K562 (cell line): ENCODE measurements at regions not wholly inside any gene's neighbourhood (a gene's known extent, or its start where the extent isn't known, plus 50 kb on each side); places are given as distances from the start of the nearest gene placed in this dataset.

Source experiments
- ATAC-seq: fragments of 200-7000 bp; cut with Tn5 transposase; 3 replicates; pipeline ENCODE4 v1.9.1; 2020; ENCODE audit warnings: moderate library complexity
- BruUV-seq: library from RNA; stranded (reverse); fragments of 400-500 nt; replicated peaks from 2 replicates; lab custom pipeline; 2021; lab: Mats Ljungman, UMichigan
- CTCF ChIA-PET: fragments of 300-600 bp; formaldehyde crosslinking; extraction: SDS; loops from one replicate; lab custom pipeline; 2021; ENCODE audit warnings: low intra/inter-chr PET ratio; lab: Yijun Ruan, JAX
- POLR2A ChIA-PET: fragments of 300-600, 350-650 bp; sonication (Branson Sonifier 250); formaldehyde crosslinking; extraction: SDS; loops from one replicate; lab custom pipeline; 2021; ENCODE audit warnings: antibody characterized with exemption, inconsistent platforms; lab: Yijun Ruan, JAX
- DNase-seq, 4 experiments: peaks; one replicate each; pipeline versions ENCODE4 v3.0.0 to v3.0.0-alpha.2; 2011 to 2018; ENCODE audit warnings: low spot score in 3 of 4, mixed read lengths in 3 of 4; ENCODE audit errors: extremely low read depth in 1 of 4
- FAIRE-seq: peaks from 2 replicates; lab custom pipeline; 2011; peaks lifted over from hg19 to GRCh38; lab: Jason Lieb, UNC
- H2AFZ ChIP-seq: 2 replicates; pipeline ENCODE4 v1.6.0; 2011; ENCODE audit warnings: low read depth, low read length, control low read depth, inconsistent platforms
- H3K27ac ChIP-seq: fragments of 200-600 bp; 3 replicates; pipeline ENCODE4 v1.8.0; 2011; ENCODE audit warnings: low read depth, mild to moderate bottlenecking, control low read depth, inconsistent platforms, low read length, moderate library complexity, mixed read lengths; ENCODE audit errors: extremely low read depth
- H3K27me3 ChIP-seq, 2 experiments: fragments of 300-600 bp in 1 of 2; 2 replicates in 1 of 2; 3 replicates in 1 of 2; pipeline versions ENCODE4 v1.6.0 to v1.8.0; 2011; ENCODE audit warnings: inconsistent platforms in 2 of 2, low read length in 2 of 2, mild to moderate bottlenecking in 1 of 2, mixed read lengths in 1 of 2, moderate library complexity in 1 of 2; ENCODE audit not compliant: control insufficient read depth in 2 of 2, insufficient read depth in 2 of 2
- H3K36me3 ChIP-seq: fragments of 300-600 bp; 3 replicates; pipeline ENCODE4 v1.8.0; 2011; ENCODE audit warnings: mild to moderate bottlenecking, low read length, inconsistent platforms; ENCODE audit not compliant: control insufficient read depth, insufficient read depth
- H3K4me1 ChIP-seq, 2 experiments: fragments of 200-600 bp in 1 of 2; replicated peaks in 1 of 2; 2 replicates in 1 of 2; 3 replicates in 1 of 2; pipeline versions ENCODE4 v1.5.1 to v1.8.0; 2011; ENCODE audit warnings: inconsistent platforms in 2 of 2, low read length in 2 of 2, mild to moderate bottlenecking in 1 of 2, mixed read lengths in 1 of 2, moderate library complexity in 1 of 2; ENCODE audit not compliant: control insufficient read depth in 2 of 2, insufficient read depth in 2 of 2
- H3K4me2 ChIP-seq: 2 replicates; pipeline ENCODE4 v1.6.1; 2011; ENCODE audit warnings: low read length, control low read depth, inconsistent platforms, mixed read lengths; ENCODE audit not compliant: insufficient read depth
- H3K4me3 ChIP-seq: fragments of 200-600 bp; sonication (generic), shearing (Covaris generic); 2 replicates; pipeline ENCODE4 v1.5.1; 2016; ENCODE audit warnings: control low read depth, inconsistent platforms
- H3K79me2 ChIP-seq: fragments of 200-600 bp; 3 replicates; pipeline ENCODE4 v1.8.0; 2011; ENCODE audit warnings: low read length, inconsistent platforms; ENCODE audit not compliant: control insufficient read depth, insufficient read depth
- H3K9ac ChIP-seq, 2 experiments: 2 replicates each; pipeline versions ENCODE4 v1.6.0 to v1.6.1; 2011; ENCODE audit warnings: low read depth in 2 of 2, low read length in 2 of 2, control low read depth in 1 of 2, inconsistent platforms in 1 of 2, mild to moderate bottlenecking in 1 of 2, mixed read lengths in 1 of 2; ENCODE audit not compliant: insufficient read depth in 1 of 2
- H3K9me1 ChIP-seq: one replicate; pipeline ENCODE4 v1.6.0; 2011; ENCODE audit warnings: inconsistent platforms, mild to moderate bottlenecking, low read length, moderate library complexity; ENCODE audit not compliant: control insufficient read depth, insufficient read depth
- H3K9me3 ChIP-seq: replicated peaks from 2 replicates; pipeline ENCODE4 v1.5.1; 2011; ENCODE audit warnings: low read depth, low read length, inconsistent platforms; ENCODE audit not compliant: control insufficient read depth, insufficient read depth
- H4K20me1 ChIP-seq: replicated peaks from 2 replicates; pipeline ENCODE4 v1.6.1; 2011; ENCODE audit warnings: low read length, inconsistent platforms, mixed read lengths; ENCODE audit not compliant: control insufficient read depth, insufficient read depth
- BRF1 ChIP-seq: IDR thresholded peaks from 3 replicates; pipeline ENCODE4 v1.6.1; 2011; ENCODE audit warnings: borderline replicate concordance, mild to moderate bottlenecking; ENCODE audit not compliant: insufficient read length; ENCODE audit errors: extremely low read depth
- GTF2A2 ChIP-seq: IDR thresholded peaks from 2 replicates; pipeline ENCODE4 v1.6.1; 2016; ENCODE audit warnings: mild to moderate bottlenecking, missing genetic modification characterization, missing compliant biosample characterization
- NONO ChIP-seq, 2 experiments: fragments of 200-400 bp in 1 of 2; fragments of 450-650 bp in 1 of 2; formaldehyde crosslinking in 1 of 2; IDR thresholded peaks; 2 replicates each; pipeline ENCODE4 v1.6.1; 2017; ENCODE audit warnings: low read depth in 2 of 2, mild to moderate bottlenecking in 2 of 2, moderate library complexity in 2 of 2, low read length in 1 of 2
- PRPF4 ChIP-seq: fragments of 200-400 bp; formaldehyde crosslinking; IDR thresholded peaks from one replicate; pipeline ENCODE4 v1.6.1; 2017; ENCODE audit warnings: low read length, low read depth, mild to moderate bottlenecking; ENCODE audit not compliant: insufficient read depth, poor library complexity, severe bottlenecking
- ZNF175 ChIP-seq: fragments of 200-800 bp; sonication (Bioruptor generic); IDR thresholded peaks from 2 replicates; pipeline ENCODE4 v1.6.1; 2016; ENCODE audit warnings: low read depth, mild to moderate bottlenecking, missing genetic modification characterization, missing compliant biosample characterization
- ZNF561 ChIP-seq: fragments of 450-650 bp; formaldehyde crosslinking; conservative IDR thresholded peaks from 2 replicates; pipeline ENCODE4 v1.4.0; 2020; ENCODE audit warnings: mild to moderate bottlenecking, moderate library complexity
- WGBS: fragments of 100-300 bp; shearing (Covaris generic); methylation state at CpG from one replicate; pipeline ENCODE4 v1.1.6; 2016; ENCODE audit warnings: low coverage, mixed read lengths; ENCODE audit not compliant: insufficient coverage; ENCODE audit errors: missing lambda C conversion rate; 5-methylcytosine and 5-hydroxymethylcytosine counted together
- in situ Hi-C: fragments of 300-500 bp; cut with MboI; formaldehyde crosslinking; loops from 4 replicates; pipeline ENCODE4 v1.15.0; 2018; ENCODE audit warnings: inconsistent platforms, mixed read lengths
- intact Hi-C: fragments of 100-400 bp; cut with micrococcal nuclease; formaldehyde crosslinking; loops from 2 replicates; pipeline ENCODE4 v1.14.2; 2022
- TF ChIP-seq, protein P1 (sequence below): sonication (generic); formaldehyde crosslinking; IDR thresholded peaks from 2 replicates; pipeline ENCODE4 v1.8.0; 2022; ENCODE audit warnings: mild to moderate bottlenecking, missing genetic modification reagents
- TF ChIP-seq, protein P2 (sequence below): fragments of 250-450 bp; sonication (Bioruptor Pico); IDR thresholded peaks from 2 replicates; pipeline ENCODE4 v1.6.1; 2021; ENCODE audit warnings: mild to moderate bottlenecking
- TF ChIP-seq, protein P3 (sequence below): fragments of 250-450 bp; sonication (Bioruptor Pico); IDR thresholded peaks from 2 replicates; pipeline ENCODE4 v1.4.0; 2020; ENCODE audit warnings: mild to moderate bottlenecking, moderate library complexity, borderline replicate concordance

DNA sequence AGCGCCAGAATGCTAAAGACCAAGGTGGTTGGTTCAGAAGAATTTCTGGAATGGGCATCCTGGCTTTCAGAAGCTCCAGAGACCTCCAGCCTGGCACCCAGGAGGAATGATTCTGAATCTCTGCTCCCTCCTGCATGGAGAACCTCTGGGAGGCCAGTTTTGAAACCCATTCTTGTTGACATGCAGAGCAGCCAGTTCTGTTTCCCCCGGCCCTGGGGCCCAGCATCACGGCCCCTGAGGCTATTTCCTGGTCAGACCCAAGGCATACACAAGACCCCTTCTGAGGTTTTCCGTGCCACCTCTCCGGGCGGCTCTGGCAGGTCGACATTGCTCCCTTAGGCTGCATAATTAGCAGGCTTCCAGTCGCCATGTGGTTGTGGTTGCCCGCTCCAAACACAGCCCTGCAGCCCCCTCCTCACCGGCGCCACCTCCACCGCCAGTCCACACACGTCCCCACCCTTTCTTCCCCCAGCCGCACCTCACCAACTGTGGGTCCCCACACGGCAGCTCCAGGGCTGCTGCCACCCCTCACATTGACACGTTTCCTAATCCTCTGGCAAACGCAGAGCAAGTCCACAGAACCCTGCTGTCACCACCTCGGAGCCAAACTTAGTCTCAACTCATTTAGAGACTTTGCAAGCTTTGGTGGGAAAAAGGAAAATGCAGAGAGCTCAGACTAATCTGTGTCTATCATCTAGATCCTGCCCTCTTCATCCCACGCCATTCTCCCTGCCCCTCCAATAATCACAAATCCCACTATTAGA is 367.1 kb downstream of the SOX9 start:
- no peaks in the 10 kb centered on the region for H3K79me2 ChIP-seq
- no peak overlapping the region for H2AFZ ChIP-seq
- FAIRE-seq: no peak
- in situ Hi-C loops: no loop called here
- intact Hi-C loops: no loop called here
- H3K27ac ChIP-seq: no peak overlapping the region
- H3K36me3 ChIP-seq: no peaks in the 10 kb centered on the region
- H4K20me1 ChIP-seq: no peaks in the 10 kb centered on the region
- no peaks in the 10 kb centered on the region for H3K9me1 ChIP-seq
- no peaks in the 10 kb centered on the region for H3K27me3 ChIP-seq
- no peak overlapping the region for H3K4me2 ChIP-seq
- H3K9ac ChIP-seq: no peak overlapping the region
- H3K4me3 ChIP-seq: no peak overlapping the region
- CTCF ChIA-PET: no interaction called here
- POLR2A ChIA-PET: interaction anchor here (0.6 kb wide), 1 partner anchor 120 kb away, joined by 3 read pairs; no protein-coding TSS in a partner anchor
- H3K4me1 ChIP-seq: no peaks in the 10 kb centered on the region
- DNase-seq: no peak
- no TSS peak for BruUV-seq
- no peaks in the 10 kb centered on the region for H3K9me3 ChIP-seq
- ATAC-seq: no peak
- WGBS: 1% methylated on average over 18 of the region's 19 CpGs
- TF ChIP-seq ZNF175 (CRISPR knock-in tag): no peak
- TF ChIP-seq, protein P1, sequence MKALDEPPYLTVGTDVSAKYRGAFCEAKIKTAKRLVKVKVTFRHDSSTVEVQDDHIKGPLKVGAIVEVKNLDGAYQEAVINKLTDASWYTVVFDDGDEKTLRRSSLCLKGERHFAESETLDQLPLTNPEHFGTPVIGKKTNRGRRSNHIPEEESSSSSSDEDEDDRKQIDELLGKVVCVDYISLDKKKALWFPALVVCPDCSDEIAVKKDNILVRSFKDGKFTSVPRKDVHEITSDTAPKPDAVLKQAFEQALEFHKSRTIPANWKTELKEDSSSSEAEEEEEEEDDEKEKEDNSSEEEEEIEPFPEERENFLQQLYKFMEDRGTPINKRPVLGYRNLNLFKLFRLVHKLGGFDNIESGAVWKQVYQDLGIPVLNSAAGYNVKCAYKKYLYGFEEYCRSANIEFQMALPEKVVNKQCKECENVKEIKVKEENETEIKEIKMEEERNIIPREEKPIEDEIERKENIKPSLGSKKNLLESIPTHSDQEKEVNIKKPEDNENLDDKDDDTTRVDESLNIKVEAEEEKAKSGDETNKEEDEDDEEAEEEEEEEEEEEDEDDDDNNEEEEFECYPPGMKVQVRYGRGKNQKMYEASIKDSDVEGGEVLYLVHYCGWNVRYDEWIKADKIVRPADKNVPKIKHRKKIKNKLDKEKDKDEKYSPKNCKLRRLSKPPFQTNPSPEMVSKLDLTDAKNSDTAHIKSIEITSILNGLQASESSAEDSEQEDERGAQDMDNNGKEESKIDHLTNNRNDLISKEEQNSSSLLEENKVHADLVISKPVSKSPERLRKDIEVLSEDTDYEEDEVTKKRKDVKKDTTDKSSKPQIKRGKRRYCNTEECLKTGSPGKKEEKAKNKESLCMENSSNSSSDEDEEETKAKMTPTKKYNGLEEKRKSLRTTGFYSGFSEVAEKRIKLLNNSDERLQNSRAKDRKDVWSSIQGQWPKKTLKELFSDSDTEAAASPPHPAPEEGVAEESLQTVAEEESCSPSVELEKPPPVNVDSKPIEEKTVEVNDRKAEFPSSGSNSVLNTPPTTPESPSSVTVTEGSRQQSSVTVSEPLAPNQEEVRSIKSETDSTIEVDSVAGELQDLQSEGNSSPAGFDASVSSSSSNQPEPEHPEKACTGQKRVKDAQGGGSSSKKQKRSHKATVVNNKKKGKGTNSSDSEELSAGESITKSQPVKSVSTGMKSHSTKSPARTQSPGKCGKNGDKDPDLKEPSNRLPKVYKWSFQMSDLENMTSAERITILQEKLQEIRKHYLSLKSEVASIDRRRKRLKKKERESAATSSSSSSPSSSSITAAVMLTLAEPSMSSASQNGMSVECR (CRISPR knock-in tag): no peak
- no peak for TF ChIP-seq BRF1
- TF ChIP-seq, protein P2, sequence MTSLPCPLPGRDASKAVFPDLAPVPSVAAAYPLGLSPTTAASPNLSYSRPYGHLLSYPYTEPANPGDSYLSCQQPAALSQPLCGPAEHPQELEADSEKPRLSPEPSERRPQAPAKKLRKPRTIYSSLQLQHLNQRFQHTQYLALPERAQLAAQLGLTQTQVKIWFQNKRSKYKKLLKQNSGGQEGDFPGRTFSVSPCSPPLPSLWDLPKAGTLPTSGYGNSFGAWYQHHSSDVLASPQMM (CRISPR knock-in tag): no peak
- TF ChIP-seq PRPF4: no peak
- no peak for TF ChIP-seq ZNF561 (CRISPR knock-in tag)
- no peak for TF ChIP-seq GTF2A2 (tag)
- TF ChIP-seq NONO (IDR thresholded peaks at IDR 0.05; ENCODE audit: low read depth in 2 of 2, low read length in 1 of 2): no peak
- TF ChIP-seq, protein P3, sequence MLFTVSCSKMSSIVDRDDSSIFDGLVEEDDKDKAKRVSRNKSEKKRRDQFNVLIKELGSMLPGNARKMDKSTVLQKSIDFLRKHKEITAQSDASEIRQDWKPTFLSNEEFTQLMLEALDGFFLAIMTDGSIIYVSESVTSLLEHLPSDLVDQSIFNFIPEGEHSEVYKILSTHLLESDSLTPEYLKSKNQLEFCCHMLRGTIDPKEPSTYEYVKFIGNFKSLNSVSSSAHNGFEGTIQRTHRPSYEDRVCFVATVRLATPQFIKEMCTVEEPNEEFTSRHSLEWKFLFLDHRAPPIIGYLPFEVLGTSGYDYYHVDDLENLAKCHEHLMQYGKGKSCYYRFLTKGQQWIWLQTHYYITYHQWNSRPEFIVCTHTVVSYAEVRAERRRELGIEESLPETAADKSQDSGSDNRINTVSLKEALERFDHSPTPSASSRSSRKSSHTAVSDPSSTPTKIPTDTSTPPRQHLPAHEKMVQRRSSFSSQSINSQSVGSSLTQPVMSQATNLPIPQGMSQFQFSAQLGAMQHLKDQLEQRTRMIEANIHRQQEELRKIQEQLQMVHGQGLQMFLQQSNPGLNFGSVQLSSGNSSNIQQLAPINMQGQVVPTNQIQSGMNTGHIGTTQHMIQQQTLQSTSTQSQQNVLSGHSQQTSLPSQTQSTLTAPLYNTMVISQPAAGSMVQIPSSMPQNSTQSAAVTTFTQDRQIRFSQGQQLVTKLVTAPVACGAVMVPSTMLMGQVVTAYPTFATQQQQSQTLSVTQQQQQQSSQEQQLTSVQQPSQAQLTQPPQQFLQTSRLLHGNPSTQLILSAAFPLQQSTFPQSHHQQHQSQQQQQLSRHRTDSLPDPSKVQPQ (CRISPR knock-in tag): no peak
